CD4-positive, alpha-beta T cell treated with Interferon alpha-2 for 1 hour (primary cell): ENCODE measurements at regions not wholly inside any gene's neighbourhood (a gene's known extent, or its start where the extent isn't known, plus 50 kb on each side); places are given as distances from the start of the nearest gene placed in this dataset.

Experiments
- DNase-seq, 2 donors: peaks; one replicate each; pipeline ENCODE4 v3.0.0-alpha.2; 2020 to 2022

- no peak for DNase-seq
These were observed 53.3 kb downstream of the FOXD1 start for GRCh38 chr5:73395256-73395655.

- DNase-seq = no peak
These were observed 54.0 kb downstream of the FOXD1 start for GRCh38 chr5:73394610-73395009.

DNA sequence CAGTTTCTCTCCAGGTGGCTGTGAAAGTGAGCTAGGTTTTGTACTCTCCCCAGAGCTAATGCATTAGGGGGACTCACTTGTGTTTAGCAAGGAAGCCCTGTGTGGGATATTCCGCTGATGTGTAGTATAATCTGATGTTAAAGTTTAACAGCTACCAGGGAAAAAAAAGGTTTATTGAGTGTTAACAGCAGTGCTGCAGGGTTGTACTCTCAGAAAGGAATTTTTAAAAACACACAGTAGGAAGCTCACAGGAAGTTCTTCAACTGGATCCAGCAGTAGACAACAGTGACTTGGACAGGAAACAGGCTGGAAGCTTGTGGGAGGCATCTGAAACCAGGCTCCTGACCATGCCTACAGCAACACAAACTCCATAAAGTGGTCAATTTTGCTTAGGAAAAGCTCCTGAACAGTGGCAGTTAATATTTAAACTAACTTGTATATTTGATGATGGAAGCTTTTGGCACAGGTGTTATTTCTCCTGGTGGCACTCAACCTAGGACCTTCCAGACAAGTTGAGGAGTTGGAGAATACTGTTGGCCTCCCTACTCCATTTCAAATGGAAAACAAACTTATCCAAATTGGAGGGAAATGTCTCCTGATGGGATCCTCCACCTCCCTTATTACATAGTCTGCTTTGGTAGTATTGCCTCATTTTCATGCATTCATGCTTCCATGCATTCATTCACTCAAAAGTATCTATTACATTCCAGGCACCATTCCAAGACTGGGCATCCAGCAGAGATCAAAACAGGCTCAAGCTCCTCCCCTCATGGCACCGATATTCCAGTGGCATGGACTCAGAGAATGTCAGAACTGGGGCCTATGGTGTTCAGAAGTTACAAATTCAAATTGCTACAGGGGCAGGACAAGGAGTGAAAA lies 54.7 kb downstream of the FOXD1 start:
- no peak for DNase-seq

- no peak for DNase-seq
These were observed 55.8 kb downstream of the FOXD1 start for GRCh38 chr5:73392775-73393174.

GRCh38 chr5:73391441-73391881 lies 57.1 kb downstream of the FOXD1 start:
- DNase-seq = no peak

DNA sequence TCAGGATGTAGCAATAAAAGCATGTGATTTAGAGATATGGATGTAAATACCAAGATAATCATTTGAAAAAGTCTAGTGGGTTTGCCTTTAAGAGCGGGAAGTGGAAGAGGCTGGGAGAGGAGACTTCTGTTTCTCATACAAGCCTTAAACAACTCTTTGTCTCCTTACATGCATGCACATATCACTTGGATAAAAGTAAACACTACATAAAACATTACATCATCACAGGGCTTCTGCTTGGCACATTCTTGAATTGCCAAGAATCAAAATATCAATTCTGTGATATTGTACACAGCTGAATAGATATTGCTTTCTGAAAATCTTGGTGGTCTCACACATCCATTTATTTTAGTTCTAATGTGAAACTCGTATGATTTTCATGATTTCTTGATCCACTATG lies 57.6 kb downstream of the FOXD1 start:
- DNase-seq = no peak

DNA sequence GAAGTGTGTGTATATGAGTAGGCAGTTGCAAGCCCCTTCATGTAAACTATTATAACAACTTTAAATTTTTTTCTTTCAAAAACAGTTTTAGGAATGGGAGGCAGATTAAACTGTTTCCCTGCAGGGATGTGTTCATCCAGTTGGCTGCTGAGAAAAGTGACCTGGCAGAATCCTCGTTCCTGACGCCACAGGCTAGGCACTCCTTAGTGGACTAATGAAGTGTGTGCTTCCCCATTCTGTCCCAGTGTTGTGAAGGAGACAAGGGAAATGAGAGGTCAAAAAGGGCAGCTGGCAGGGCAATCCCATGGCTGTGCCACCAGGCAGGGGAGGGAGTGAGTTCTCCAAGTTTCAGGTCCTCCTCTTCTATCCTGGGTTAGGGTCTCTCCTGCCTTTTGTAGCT lies 59.8 kb downstream of the FOXD1 start:
- no peak for DNase-seq

- no peak for DNase-seq
These were observed 60.3 kb downstream of the FOXD1 start for GRCh38 chr5:73388306-73388684.

DNA sequence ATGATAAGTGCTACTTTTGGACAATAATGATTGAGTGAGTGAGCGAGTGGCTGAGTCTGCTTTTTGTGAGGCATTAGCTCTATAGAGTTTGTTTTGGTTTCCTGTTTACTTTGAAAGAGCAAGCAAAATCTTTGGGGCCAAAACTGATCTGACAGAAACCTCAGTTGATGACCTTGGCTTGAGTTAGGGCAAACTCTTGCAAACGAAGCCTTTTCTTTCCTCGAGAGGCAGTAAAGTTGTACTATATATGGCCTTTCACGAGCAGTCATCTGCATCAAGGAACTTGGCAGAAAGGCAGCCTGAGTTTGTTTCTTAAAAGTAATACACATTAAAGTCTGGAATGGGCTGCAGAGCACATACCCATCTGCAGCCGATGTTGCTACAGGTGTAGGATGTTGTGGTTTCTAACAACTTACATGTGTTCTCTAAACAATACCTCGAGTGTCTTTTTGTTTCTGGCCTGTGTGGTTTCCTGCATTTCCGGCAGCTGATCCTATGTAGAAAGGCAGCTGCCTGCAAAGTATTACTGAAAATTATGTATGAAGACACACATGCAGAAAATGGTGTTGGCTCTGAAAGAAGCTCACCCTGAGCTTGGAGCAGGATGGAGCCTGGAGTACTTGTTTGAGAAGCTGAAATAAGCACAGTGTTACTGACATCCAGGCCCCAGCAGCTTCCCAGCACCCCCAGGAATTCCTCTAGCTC lies 60.8 kb downstream of the FOXD1 start:
- peak; percentile 32 to 67 for DNase-seq

- DNase-seq = peak in 1 of 2 donors; percentile 34
These were observed 61.4 kb downstream of the FOXD1 start for GRCh38 chr5:73387149-73387591.

- no peak for DNase-seq
These were observed 63.7 kb downstream of the FOXD1 start for GRCh38 chr5:73384861-73385260.

DNA sequence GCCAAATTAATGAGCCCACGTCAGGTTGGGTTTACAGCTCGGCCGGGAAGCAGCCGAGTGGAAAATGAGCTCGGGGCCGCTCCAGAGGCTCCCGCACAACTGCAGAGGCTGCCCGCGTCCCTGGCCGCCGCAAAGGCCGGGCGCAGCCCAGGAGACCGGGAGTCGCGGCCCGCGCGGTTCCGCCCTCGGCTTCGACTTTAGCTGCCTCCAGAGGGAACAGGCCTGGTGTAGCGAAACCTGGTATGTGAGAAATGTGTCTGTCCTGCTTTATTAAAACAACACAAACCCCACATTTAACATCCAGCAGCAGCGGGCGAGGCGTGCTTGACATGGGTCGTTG lies 66.2 kb downstream of the FOXD1 start:
- no peak for DNase-seq

DNA sequence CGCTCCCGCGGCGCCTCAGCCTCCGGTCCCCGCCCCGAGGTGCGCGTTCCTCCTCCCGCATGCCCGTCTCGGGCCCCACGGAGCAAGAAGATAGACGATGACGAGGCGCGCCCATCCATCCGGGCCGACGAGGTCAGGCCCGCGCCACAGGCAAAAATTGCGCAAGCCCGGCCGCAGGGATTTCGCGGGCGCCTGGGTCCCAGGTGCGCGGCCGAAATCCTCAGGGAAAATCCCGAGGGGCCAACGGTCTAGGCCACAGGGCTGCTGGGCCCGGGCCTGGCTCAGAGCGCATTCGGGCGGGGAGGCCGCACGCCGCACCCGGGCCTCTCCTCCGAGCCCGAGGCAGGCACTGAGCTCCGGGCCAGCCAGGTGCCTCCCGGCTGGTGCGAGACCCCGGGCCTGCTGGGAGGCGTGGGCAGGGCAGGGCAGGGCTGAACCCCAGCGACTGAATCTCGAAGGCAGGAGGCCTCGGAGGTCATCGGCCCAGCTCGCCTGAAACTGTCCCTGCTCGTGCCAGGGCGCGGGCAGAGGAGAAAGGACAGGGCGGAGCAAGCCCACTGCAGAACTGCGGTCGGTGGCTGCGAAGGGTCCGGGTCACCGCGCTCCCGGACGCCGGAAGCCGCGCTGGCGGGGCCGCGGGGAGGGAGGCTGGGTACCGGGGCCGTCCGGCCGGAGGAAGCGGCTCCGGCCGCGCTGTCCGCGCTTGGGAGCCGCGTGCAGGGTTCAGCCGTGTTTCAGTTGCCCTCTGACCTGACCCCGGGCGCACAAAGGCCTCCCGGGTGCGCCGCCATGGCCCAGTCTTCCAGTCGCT lies 66.8 kb downstream of the FOXD1 start:
- no peak for DNase-seq

DNA sequence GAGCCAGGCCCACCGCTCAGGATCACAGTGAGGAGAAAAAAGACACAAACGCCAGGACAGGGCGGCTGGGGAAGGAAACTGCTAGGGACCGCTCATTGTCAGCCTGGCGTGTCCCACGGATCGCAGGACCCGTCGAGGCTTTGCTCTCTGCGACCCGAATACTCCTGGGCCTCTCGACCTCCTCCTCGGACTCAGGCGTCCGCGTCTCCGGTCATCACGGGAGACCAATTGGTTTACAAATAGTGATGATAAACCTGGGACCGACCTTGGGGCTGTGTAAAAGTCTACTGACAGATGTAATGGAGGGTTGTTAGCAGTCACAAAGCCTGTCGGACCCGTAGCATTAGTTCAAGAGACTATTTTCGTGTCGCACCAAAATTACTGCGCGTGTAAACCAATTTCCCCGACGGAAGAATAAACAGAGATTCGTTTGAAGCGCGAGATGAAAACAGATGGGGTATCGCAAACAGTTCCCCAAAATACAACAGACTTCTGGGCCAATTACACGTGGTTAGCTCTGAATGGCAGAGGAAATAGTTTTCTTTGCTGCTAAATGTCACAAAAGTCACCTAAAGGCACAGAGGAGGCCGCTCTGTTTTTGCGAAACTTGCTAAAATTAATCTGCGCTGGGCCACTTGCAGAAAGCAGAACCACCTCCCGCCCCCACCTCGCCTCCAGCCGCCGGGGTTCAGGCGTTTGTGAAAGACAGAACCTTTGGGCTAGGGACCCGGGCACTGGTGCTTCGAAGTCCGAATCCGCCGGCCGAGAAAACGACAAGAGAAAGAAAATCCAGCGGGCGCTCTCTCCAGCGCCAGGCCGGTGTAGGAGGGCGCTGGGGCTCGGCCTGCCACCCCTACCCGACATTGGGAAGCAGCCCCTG lies 67.6 kb downstream of the FOXD1 start:
- no peak for DNase-seq

- DNase-seq = no peak
These were observed 68.5 kb downstream of the FOXD1 start for GRCh38 chr5:73380041-73380440.

- no peak for DNase-seq
These were observed 69.1 kb downstream of the FOXD1 start for GRCh38 chr5:73379435-73379834.

DNA sequence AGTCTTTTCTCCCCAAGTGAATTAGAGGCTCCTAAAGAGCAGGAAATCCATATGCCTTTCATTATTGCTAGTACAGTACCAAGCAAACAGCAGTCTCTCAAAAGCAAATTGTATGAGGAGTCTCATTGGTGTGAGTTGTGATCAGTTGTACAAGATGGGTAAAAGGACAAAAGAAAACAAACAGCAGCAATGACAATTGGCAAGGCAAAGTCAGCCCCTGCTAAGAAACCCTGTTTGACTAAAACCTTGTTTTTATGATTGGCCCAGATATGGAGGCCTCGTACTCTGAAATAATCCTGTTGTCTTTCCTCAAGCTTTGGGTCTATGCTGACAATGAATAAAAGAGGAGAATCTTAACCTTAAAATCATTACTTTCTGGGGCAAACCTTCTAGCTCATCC lies 69.8 kb downstream of the FOXD1 start:
- no peak for DNase-seq

DNA sequence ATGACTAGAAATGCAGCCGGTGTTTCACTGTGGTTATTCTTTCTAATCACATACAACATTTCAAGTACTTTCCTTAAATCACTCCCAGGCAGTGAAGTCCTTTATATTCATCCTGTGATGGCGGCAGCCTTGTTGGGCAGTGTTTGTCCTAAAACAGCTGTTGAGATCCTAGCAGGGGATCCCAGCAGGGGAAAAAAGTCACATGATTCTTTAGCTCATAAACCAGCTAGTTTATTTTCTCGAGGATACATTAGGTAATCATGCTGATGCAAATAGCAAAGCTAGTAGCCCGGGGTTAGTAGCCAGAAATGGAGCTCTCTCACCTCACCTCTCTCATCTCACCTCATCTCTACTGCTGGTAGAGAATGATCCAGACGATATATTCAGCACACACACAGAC lies 70.5 kb downstream of the FOXD1 start:
- DNase-seq = no peak

GRCh38 chr5:73376618-73377170 lies 71.9 kb downstream of the FOXD1 start:
- DNase-seq = no peak

DNA sequence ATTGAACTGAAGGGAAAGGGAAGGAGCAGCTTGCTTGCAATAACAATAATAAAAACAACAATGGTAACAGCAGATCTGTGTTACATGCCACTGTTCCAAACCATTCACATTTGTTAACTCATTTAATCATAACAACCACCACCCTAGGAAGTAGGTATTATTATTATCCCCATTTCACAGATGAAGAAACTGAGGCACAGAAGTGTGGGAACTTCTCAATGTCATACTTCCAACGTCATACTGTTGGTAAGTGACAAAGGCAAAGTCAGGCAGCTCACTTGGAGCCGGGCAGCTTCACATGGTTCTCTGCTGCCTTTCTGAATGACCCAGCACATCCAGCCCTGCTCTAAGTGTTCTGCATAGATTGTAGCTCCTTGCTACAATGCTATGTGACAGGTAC lies 72.6 kb downstream of the FOXD1 start:
- DNase-seq = no peak

GRCh38 chr5:73375191-73375545 lies 73.4 kb downstream of the FOXD1 start:
- no peak for DNase-seq

DNA sequence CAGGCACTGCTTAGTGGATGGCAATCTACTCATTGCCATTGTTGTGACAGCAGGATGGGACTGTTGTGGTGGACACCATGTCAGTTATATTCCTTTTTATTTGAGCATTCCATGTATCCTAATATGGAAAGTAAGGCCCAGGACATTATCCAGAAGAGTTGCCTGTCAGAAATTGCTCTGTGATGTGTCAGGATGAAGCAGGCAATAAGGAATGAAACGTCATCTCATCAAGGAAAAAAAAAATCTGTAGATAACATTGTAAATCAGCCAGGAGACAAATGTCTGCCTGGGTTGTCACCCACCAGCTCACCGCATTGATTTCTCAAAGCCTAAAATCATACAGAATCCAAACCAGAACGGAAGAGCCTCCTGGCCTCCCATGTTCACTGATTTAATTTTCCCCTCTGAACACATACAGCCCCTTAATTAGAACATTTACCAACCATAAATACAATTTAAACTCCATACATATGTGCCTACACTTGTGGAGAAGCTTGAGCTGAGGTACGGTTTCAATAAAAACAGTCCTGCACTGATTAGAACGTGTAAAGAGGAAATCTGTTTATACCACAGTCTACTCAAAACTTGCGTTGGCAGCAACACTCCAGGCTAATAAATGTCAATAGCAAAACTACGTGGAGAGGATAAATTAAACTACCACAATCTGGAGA lies 73.9 kb downstream of the FOXD1 start:
- no peak for DNase-seq
